ENCODE measurements at regions not wholly inside any gene's neighbourhood (a gene's known extent, or its start where the extent isn't known, plus 50 kb on each side); places are given as distances from the start of the nearest gene placed in this dataset.
"Not testable (repeated sequence)": the region's sequence is repeated elsewhere in the genome, so short reads cannot be mapped to it uniquely, and the experiment has no call there.

GRCh38 chr10:53508197-53508596 is 735.6 kb upstream of the MBL2 start:
- DNase-seq (ENCODE audit: low spot score), result no peak
- Histone ChIP-seq H3K23ac (ENCODE audit: low read depth, low read length, poor library complexity) (no peak overlapping the region), H3K4ac (ENCODE audit: low read length) (no peak overlapping the region), H3K27me3 (ENCODE audit: control insufficient read depth in 3 of 3, insufficient read depth in 3 of 3, low read depth in 1 of 3, low read length in 3 of 3) (no peaks in the 10 kb centered on the region), H3K36me3 (replicated peaks in 1 of 2; ENCODE audit: control insufficient read depth in 2 of 2, insufficient read depth in 2 of 2, low read length in 2 of 2) (no peaks in the 10 kb centered on the region), H2AK5ac (ENCODE audit: low read depth, low read length) (no peak overlapping the region), H2BK120ac (ENCODE audit: low read depth, low read length) (no peak overlapping the region), H3K14ac (ENCODE audit: low read length) (no peak overlapping the region), H3K27ac (replicated peaks; ENCODE audit: low read length) (no peak overlapping the region), H3K4me1 (ENCODE audit: control insufficient read depth in 2 of 2, insufficient read depth in 1 of 2, low read depth in 1 of 2, low read length in 2 of 2) (peaks cover 0 to 7% of the 10 kb centered on the region in 2 donors), H2BK5ac (ENCODE audit: low read length) (no peak overlapping the region), H2BK12ac (ENCODE audit: low read length) (no peak overlapping the region), H4K8ac (ENCODE audit: low read depth, low read length) (no peak overlapping the region), H2BK15ac (ENCODE audit: low read length) (no peak overlapping the region), H3K4me3 (ENCODE audit: low read length in 2 of 2) (no peak overlapping the region), H3K4me2 (ENCODE audit: insufficient read depth, low read length, poor library complexity, severe bottlenecking) (no peak overlapping the region), H3K9ac (ENCODE audit: low read depth, low read length, poor library complexity) (no peak overlapping the region), H2AFZ (ENCODE audit: low read length) (peak overlapping the region; percentile 69), H4K91ac (ENCODE audit: low read depth, low read length, poor library complexity) (no peak overlapping the region), H3K79me1 (ENCODE audit: low read depth, low read length) (no peaks in the 10 kb centered on the region), H3K18ac (ENCODE audit: low read length) (no peak overlapping the region), H3K9me3 (replicated peaks in 1 of 2; ENCODE audit: control insufficient read depth in 2 of 2, insufficient read depth in 1 of 2, low read depth in 1 of 2, low read length in 2 of 2) (no peaks in the 10 kb centered on the region)
- WGBS, 2 donors (ENCODE audit: extremely low coverage in 2 of 2, insufficient read length in 2 of 2, insufficient replicate concordance in 1 of 2), result no CpG with 5 or more reads among the region's 1 CpG

GRCh38 chr10:53504492-53504891 is 731.9 kb upstream of the MBL2 start:
- H3K36me3 ChIP-seq (replicated peaks in 1 of 2; ENCODE audit: control insufficient read depth in 2 of 2, insufficient read depth in 2 of 2, low read length in 2 of 2); H3K9me3 ChIP-seq (replicated peaks in 1 of 2; ENCODE audit: control insufficient read depth in 2 of 2, insufficient read depth in 1 of 2, low read depth in 1 of 2, low read length in 2 of 2); H4K91ac ChIP-seq (ENCODE audit: low read depth, low read length, poor library complexity); H3K4me1 ChIP-seq (ENCODE audit: control insufficient read depth in 2 of 2, insufficient read depth in 1 of 2, low read depth in 1 of 2, low read length in 2 of 2); H3K27ac ChIP-seq (replicated peaks; ENCODE audit: low read length); H3K18ac ChIP-seq (ENCODE audit: low read length); H3K4ac ChIP-seq (ENCODE audit: low read length); H2BK5ac ChIP-seq (ENCODE audit: low read length); H2AFZ ChIP-seq (ENCODE audit: low read length); H3K4me2 ChIP-seq (ENCODE audit: insufficient read depth, low read length, poor library complexity, severe bottlenecking); H3K9ac ChIP-seq (ENCODE audit: low read depth, low read length, poor library complexity); H2AK5ac ChIP-seq (ENCODE audit: low read depth, low read length); DNase-seq (ENCODE audit: low spot score); H2BK12ac ChIP-seq (ENCODE audit: low read length); H3K4me3 ChIP-seq (ENCODE audit: low read length in 2 of 2); H4K8ac ChIP-seq (ENCODE audit: low read depth, low read length); H3K14ac ChIP-seq (ENCODE audit: low read length); H2BK120ac ChIP-seq (ENCODE audit: low read depth, low read length); H3K27me3 ChIP-seq (ENCODE audit: control insufficient read depth in 3 of 3, insufficient read depth in 3 of 3, low read depth in 1 of 3, low read length in 3 of 3); H3K23ac ChIP-seq (ENCODE audit: low read depth, low read length, poor library complexity); H3K79me1 ChIP-seq (ENCODE audit: low read depth, low read length); H2BK15ac ChIP-seq (ENCODE audit: low read length): not testable (repeated sequence)
- no CpG with 5 or more reads among the region's 2 CpGs for WGBS, 2 donors (ENCODE audit: extremely low coverage in 2 of 2, insufficient read length in 2 of 2, insufficient replicate concordance in 1 of 2)

GRCh38 chr10:53491774-53492173 is 719.2 kb upstream of the MBL2 start:
- WGBS, 2 donors (ENCODE audit: extremely low coverage in 2 of 2, insufficient read length in 2 of 2, insufficient replicate concordance in 1 of 2), result no CpG with 5 or more reads among the region's 2 CpGs
- no peak overlapping the region for H2BK15ac ChIP-seq (ENCODE audit: low read length)
- H3K18ac ChIP-seq (ENCODE audit: low read length), result no peak overlapping the region
- H2BK5ac ChIP-seq (ENCODE audit: low read length), result no peak overlapping the region
- H2BK12ac ChIP-seq (ENCODE audit: low read length), result no peak overlapping the region
- no peak overlapping the region for H3K4me3 ChIP-seq (ENCODE audit: low read length in 2 of 2)
- H3K4me1 ChIP-seq (ENCODE audit: control insufficient read depth in 2 of 2, insufficient read depth in 1 of 2, low read depth in 1 of 2, low read length in 2 of 2), result peaks cover 0 to 3% of the 10 kb centered on the region in 2 donors
- no peak overlapping the region for H4K8ac ChIP-seq (ENCODE audit: low read depth, low read length)
- H2AK5ac ChIP-seq (ENCODE audit: low read depth, low read length), result no peak overlapping the region
- no peak overlapping the region for H2BK120ac ChIP-seq (ENCODE audit: low read depth, low read length)
- no peaks in the 10 kb centered on the region for H3K36me3 ChIP-seq (replicated peaks in 1 of 2; ENCODE audit: control insufficient read depth in 2 of 2, insufficient read depth in 2 of 2, low read length in 2 of 2)
- no peaks in the 10 kb centered on the region for H3K79me1 ChIP-seq (ENCODE audit: low read depth, low read length)
- no peak overlapping the region for H3K27ac ChIP-seq (replicated peaks; ENCODE audit: low read length)
- H3K9me3 ChIP-seq (replicated peaks in 1 of 2; ENCODE audit: control insufficient read depth in 2 of 2, insufficient read depth in 1 of 2, low read depth in 1 of 2, low read length in 2 of 2), result peaks cover 0 to 7% of the 10 kb centered on the region in 2 donors
- H3K27me3 ChIP-seq (ENCODE audit: control insufficient read depth in 3 of 3, insufficient read depth in 3 of 3, low read depth in 1 of 3, low read length in 3 of 3), result no peaks in the 10 kb centered on the region
- H4K91ac ChIP-seq (ENCODE audit: low read depth, low read length, poor library complexity), result no peak overlapping the region
- DNase-seq (ENCODE audit: low spot score), result no peak
- H3K9ac ChIP-seq (ENCODE audit: low read depth, low read length, poor library complexity), result no peak overlapping the region
- no peak overlapping the region for H3K4ac ChIP-seq (ENCODE audit: low read length)
- no peak overlapping the region for H3K23ac ChIP-seq (ENCODE audit: low read depth, low read length, poor library complexity)
- H2AFZ ChIP-seq (ENCODE audit: low read length), result peak overlapping the region; percentile 47
- no peak overlapping the region for H3K14ac ChIP-seq (ENCODE audit: low read length)
- no peak overlapping the region for H3K4me2 ChIP-seq (ENCODE audit: insufficient read depth, low read length, poor library complexity, severe bottlenecking)

GRCh38 chr10:53490553-53490952 is 718.0 kb upstream of the MBL2 start:
- Histone ChIP-seq H3K4me2 (ENCODE audit: insufficient read depth, low read length, poor library complexity, severe bottlenecking) (no peak overlapping the region), H3K27ac (replicated peaks; ENCODE audit: low read length) (no peak overlapping the region), H2BK12ac (ENCODE audit: low read length) (no peak overlapping the region), H3K23ac (ENCODE audit: low read depth, low read length, poor library complexity) (no peak overlapping the region), H4K91ac (ENCODE audit: low read depth, low read length, poor library complexity) (no peak overlapping the region), H3K9ac (ENCODE audit: low read depth, low read length, poor library complexity) (no peak overlapping the region), H3K14ac (ENCODE audit: low read length) (no peak overlapping the region), H2BK15ac (ENCODE audit: low read length) (no peak overlapping the region), H2BK5ac (ENCODE audit: low read length) (no peak overlapping the region), H2AK5ac (ENCODE audit: low read depth, low read length) (no peak overlapping the region), H3K36me3 (replicated peaks in 1 of 2; ENCODE audit: control insufficient read depth in 2 of 2, insufficient read depth in 2 of 2, low read length in 2 of 2) (no peaks in the 10 kb centered on the region), H2AFZ (ENCODE audit: low read length) (no peak overlapping the region), H3K27me3 (ENCODE audit: control insufficient read depth in 3 of 3, insufficient read depth in 3 of 3, low read depth in 1 of 3, low read length in 3 of 3) (no peaks in the 10 kb centered on the region), H3K4me1 (ENCODE audit: control insufficient read depth in 2 of 2, insufficient read depth in 1 of 2, low read depth in 1 of 2, low read length in 2 of 2) (peaks cover 0 to 3% of the 10 kb centered on the region in 2 donors), H3K4me3 (ENCODE audit: low read length in 2 of 2) (no peak overlapping the region), H3K79me1 (ENCODE audit: low read depth, low read length) (no peaks in the 10 kb centered on the region), H3K18ac (ENCODE audit: low read length) (no peak overlapping the region), H2BK120ac (ENCODE audit: low read depth, low read length) (no peak overlapping the region), H4K8ac (ENCODE audit: low read depth, low read length) (no peak overlapping the region), H3K4ac (ENCODE audit: low read length) (no peak overlapping the region), H3K9me3 (replicated peaks in 1 of 2; ENCODE audit: control insufficient read depth in 2 of 2, insufficient read depth in 1 of 2, low read depth in 1 of 2, low read length in 2 of 2) (peaks cover 3 to 7% of the 10 kb centered on the region in 2 donors)
- WGBS, 2 donors (ENCODE audit: extremely low coverage in 2 of 2, insufficient read length in 2 of 2, insufficient replicate concordance in 1 of 2), result no CpG with 5 or more reads among the region's 1 CpG
- DNase-seq (ENCODE audit: low spot score), result no peak
